ENCODE measurements at regions not wholly inside any gene's neighbourhood (a gene's known extent, or its start where the extent isn't known, plus 50 kb on each side); places are given as distances from the start of the nearest gene placed in this dataset.

DNA sequence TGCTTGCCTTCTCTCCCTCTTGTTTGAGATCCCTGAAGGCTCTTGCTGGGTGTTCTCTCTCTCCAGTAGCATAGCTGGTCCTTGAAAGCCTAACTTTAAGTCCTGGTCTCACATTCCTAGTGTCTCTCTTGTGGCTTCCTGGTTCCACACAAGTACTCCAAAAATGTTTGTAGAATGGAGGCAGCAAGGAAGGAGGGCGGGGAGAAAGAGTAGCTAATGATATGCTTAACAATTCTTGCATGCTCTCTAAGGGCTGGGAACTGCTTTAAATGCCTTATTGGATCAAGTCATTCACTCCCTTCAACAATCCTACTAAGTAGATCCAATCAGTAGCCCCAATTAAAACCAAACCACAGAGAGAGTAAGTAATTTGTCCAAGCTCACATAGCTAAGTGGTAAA is 357.3 kb downstream of the KLF5 start:
- Histone ChIP-seq H3K4me1 (ENCODE audit: insufficient read depth, low read length) (no peaks in the 10 kb centered on the region), H3K9me3 (ENCODE audit: low read length) (no peaks in the 10 kb centered on the region), H3K4me3 (ENCODE audit: low read depth in 1 of 2, low read length in 2 of 2) (no peak overlapping the region), H3K27ac (ENCODE audit: low read depth, low read length) (no peak overlapping the region), H3K36me3 (ENCODE audit: insufficient read depth, low read length) (no peaks in the 10 kb centered on the region), H3K9ac (ENCODE audit: low read length) (no peak overlapping the region), H3K27me3 (ENCODE audit: control insufficient read depth in 1 of 2, insufficient read depth in 2 of 2, low read length in 2 of 2) (no peaks in the 10 kb centered on the region)

DNA sequence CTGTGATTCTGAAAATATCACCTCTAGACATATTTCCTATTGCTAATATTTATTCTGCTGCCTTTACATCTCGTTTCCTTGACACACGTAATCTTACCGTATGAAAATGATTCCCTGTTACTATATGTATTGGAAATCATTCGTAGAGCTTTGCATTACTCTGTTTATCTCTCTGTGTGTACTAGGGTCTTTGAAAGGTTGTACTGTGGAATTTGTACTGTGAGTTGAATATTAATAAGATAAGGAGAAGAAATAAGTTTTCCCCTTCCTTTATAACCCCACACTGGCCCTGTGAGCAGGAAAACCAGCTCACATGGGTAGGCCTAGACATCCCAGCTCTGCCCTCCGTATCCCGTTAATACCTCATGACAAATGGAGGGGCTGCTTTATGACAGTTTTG is 354.9 kb downstream of the KLF5 start:
- Histone ChIP-seq H3K27ac (ENCODE audit: low read depth, low read length) (no peak overlapping the region), H3K36me3 (ENCODE audit: insufficient read depth, low read length) (no peaks in the 10 kb centered on the region), H3K9me3 (ENCODE audit: low read length) (no peaks in the 10 kb centered on the region), H3K9ac (ENCODE audit: low read length) (no peak overlapping the region), H3K27me3 (ENCODE audit: control insufficient read depth in 1 of 2, insufficient read depth in 2 of 2, low read length in 2 of 2) (no peaks in the 10 kb centered on the region), H3K4me1 (ENCODE audit: insufficient read depth, low read length) (no peaks in the 10 kb centered on the region), H3K4me3 (ENCODE audit: low read depth in 1 of 2, low read length in 2 of 2) (no peak overlapping the region)

DNA sequence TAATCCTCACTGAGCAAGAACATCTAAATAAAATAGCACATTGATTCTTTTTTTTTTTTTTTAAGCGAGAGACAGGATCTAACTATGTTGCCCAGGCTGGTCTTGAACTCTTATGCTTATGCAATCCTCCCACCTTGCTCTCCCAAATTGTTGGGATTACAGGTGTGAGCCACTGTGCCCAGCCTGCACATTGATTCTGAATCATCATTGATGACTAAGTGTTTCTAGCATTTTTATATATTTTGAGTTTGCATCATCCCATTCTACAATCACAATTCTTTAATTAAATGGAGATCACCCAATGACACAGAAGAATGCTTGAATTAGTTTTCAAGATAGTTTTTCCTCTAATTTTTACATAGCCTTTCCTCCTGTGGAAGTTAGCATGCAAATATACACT is 354.1 kb downstream of the KLF5 start:
- H3K9me3 ChIP-seq (ENCODE audit: low read length) = no peaks in the 10 kb centered on the region
- H3K4me3 ChIP-seq (ENCODE audit: low read depth in 1 of 2, low read length in 2 of 2) = no peak overlapping the region
- no peak overlapping the region for H3K27ac ChIP-seq (ENCODE audit: low read depth, low read length)
- H3K27me3 ChIP-seq (ENCODE audit: control insufficient read depth in 1 of 2, insufficient read depth in 2 of 2, low read length in 2 of 2) = no peaks in the 10 kb centered on the region
- no peak overlapping the region for H3K9ac ChIP-seq (ENCODE audit: low read length)
- no peaks in the 10 kb centered on the region for H3K4me1 ChIP-seq (ENCODE audit: insufficient read depth, low read length)
- H3K36me3 ChIP-seq (ENCODE audit: insufficient read depth, low read length) = no peaks in the 10 kb centered on the region

DNA sequence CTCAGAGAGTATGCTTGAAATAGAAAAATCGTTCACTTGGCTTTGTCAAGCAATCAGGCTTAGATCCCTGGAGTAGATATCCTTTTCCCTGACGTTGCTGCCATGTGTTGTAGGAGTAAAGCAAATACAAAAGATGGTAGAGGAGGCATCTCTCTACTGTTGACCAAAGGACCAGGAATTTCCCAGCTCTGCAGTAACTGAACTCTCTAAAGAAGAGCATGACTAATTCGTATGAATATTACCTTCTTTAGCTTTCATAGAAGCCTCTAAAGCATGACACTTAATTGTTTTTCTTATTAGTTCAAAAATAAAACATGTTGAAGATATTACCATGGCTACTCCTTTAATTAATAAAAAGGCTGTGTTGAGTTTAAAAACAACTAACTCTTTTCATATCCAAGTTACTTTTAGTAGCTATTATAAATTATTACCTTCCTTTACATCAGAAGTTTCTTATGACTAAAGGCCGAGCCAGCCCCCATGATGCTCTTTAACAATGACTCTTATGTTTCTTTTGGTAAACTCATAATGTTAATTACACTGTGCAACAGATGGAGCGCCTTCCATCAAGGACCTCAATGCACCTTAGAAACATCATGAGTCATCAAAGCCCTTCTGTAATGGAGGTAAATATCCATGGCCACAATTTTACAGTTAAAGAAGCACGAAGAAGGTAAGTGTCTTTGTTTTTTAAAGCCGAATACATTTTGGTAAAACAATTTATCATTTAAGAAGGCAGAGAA is 352.4 kb downstream of the KLF5 start:
- Histone ChIP-seq H3K27me3 (ENCODE audit: control insufficient read depth in 1 of 2, insufficient read depth in 2 of 2, low read length in 2 of 2) (no peaks in the 10 kb centered on the region), H3K9ac (ENCODE audit: low read length) (no peak overlapping the region), H3K27ac (ENCODE audit: low read depth, low read length) (no peak overlapping the region), H3K36me3 (ENCODE audit: insufficient read depth, low read length) (no peaks in the 10 kb centered on the region), H3K9me3 (ENCODE audit: low read length) (no peaks in the 10 kb centered on the region), H3K4me3 (ENCODE audit: low read depth in 1 of 2, low read length in 2 of 2) (no peak overlapping the region), H3K4me1 (ENCODE audit: insufficient read depth, low read length) (no peaks in the 10 kb centered on the region)

DNA sequence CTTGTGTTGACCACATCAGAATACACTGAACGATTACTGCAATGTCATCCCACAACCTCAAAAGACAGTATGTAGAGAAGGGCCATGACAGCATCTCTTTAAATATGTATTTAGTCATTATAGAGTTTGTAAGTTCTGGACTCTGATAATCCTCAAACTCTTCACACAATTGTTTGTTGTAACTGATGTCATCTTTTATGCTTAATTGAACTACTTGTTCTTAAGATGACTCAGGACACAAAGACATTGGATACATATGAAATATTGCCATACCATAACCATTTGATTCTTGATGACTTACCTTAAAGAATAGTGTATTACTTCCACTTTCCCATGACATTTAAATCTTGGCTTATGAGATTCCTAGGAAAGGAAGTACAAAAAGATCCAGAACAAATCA is 347.6 kb downstream of the KLF5 start:
- no peaks in the 10 kb centered on the region for H3K27me3 ChIP-seq (ENCODE audit: control insufficient read depth in 1 of 2, insufficient read depth in 2 of 2, low read length in 2 of 2)
- H3K9me3 ChIP-seq (ENCODE audit: low read length) = no peaks in the 10 kb centered on the region
- H3K9ac ChIP-seq (ENCODE audit: low read length) = no peak overlapping the region
- H3K4me1 ChIP-seq (ENCODE audit: insufficient read depth, low read length) = no peaks in the 10 kb centered on the region
- no peak overlapping the region for H3K27ac ChIP-seq (ENCODE audit: low read depth, low read length)
- H3K4me3 ChIP-seq (ENCODE audit: low read depth in 1 of 2, low read length in 2 of 2) = no peak overlapping the region
- H3K36me3 ChIP-seq (ENCODE audit: insufficient read depth, low read length) = no peaks in the 10 kb centered on the region

DNA sequence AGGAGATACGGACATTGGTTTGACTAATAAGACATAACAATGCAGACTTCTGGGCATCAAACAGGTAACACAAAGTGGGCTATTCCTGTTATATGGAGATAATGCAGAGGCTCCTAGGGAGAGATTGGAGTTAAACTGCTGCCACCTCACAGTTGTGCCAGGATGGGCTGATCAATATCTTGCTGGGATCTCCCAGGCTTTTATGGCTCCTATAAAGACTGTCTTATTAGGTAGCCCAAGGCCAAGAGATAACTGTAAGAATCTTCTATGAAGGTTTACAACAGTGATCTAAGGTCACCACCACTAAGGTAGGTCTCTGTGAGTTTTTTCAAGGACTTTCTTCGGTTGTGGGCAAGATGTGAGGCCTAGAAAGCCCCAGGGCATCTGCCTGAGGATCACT is 345.8 kb downstream of the KLF5 start:
- Histone ChIP-seq H3K9me3 (ENCODE audit: low read length) (no peaks in the 10 kb centered on the region), H3K4me1 (ENCODE audit: insufficient read depth, low read length) (no peaks in the 10 kb centered on the region), H3K9ac (ENCODE audit: low read length) (no peak overlapping the region), H3K27ac (ENCODE audit: low read depth, low read length) (no peak overlapping the region), H3K4me3 (ENCODE audit: low read depth in 1 of 2, low read length in 2 of 2) (no peak overlapping the region), H3K36me3 (ENCODE audit: insufficient read depth, low read length) (no peaks in the 10 kb centered on the region), H3K27me3 (ENCODE audit: control insufficient read depth in 1 of 2, insufficient read depth in 2 of 2, low read length in 2 of 2) (no peaks in the 10 kb centered on the region)

DNA sequence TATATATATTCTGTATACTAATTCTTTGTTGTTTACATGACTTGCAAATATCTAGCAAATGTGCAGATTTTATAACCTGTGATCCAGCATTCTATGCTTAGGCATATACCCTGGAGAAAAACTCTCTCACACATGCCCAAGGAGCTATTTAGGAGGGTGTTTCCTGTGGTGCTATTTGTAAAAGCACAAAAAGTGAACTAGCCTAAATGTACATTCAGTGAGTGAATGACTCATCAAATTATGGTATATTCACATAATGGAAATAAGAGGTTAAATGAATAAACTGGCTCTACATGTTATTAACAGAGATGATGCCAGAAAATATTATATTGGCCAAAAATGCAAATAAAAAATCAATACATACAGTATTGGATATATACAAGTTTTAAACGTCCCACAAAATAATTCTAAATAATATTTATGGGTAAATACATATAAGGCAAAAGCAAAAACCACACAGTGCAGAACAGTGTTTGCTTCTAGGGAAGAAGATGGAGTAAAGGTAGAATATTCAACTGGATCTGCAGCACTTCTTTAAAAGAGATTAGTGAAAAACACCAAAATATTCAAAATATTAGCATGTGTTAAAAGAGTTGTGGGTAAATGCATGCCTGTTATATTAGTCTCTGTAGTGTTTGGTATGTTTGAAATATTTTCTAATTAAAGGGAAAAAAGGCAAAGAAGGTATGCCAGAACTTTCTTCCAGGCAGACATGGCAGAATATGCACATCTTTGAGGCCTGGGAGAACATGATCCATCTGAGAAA is 344.7 kb downstream of the KLF5 start:
- Histone ChIP-seq H3K36me3 (ENCODE audit: insufficient read depth, low read length) (no peaks in the 10 kb centered on the region), H3K9me3 (ENCODE audit: low read length) (no peaks in the 10 kb centered on the region), H3K4me3 (ENCODE audit: low read depth in 1 of 2, low read length in 2 of 2) (no peak overlapping the region), H3K27ac (ENCODE audit: low read depth, low read length) (no peak overlapping the region), H3K4me1 (ENCODE audit: insufficient read depth, low read length) (no peaks in the 10 kb centered on the region), H3K27me3 (ENCODE audit: control insufficient read depth in 1 of 2, insufficient read depth in 2 of 2, low read length in 2 of 2) (no peaks in the 10 kb centered on the region), H3K9ac (ENCODE audit: low read length) (no peak overlapping the region)

DNA sequence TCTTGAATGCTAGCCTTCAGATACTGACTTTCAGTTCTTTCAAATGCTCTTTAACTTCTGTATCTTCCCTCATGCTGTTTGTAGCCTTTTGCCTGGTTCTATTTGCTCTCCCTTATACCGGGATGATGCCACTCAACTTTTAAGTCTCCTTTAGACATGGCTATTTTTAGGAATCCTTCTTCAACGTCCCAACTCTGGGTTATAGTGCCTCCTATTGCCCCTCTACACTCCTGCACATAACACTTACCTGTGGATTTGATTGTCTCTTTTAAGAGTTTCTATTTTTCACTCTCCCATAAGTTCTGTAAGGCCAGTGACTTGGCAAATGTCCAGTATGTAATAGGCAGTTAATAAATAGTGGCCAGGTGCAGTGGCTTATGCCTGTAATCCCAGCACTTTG is 343.0 kb downstream of the KLF5 start:
- H3K4me3 ChIP-seq (ENCODE audit: low read depth in 1 of 2, low read length in 2 of 2) = no peak overlapping the region
- H3K27me3 ChIP-seq (ENCODE audit: control insufficient read depth in 1 of 2, insufficient read depth in 2 of 2, low read length in 2 of 2) = no peaks in the 10 kb centered on the region
- H3K9me3 ChIP-seq (ENCODE audit: low read length) = no peaks in the 10 kb centered on the region
- H3K36me3 ChIP-seq (ENCODE audit: insufficient read depth, low read length) = no peaks in the 10 kb centered on the region
- no peaks in the 10 kb centered on the region for H3K4me1 ChIP-seq (ENCODE audit: insufficient read depth, low read length)
- H3K27ac ChIP-seq (ENCODE audit: low read depth, low read length) = no peak overlapping the region
- H3K9ac ChIP-seq (ENCODE audit: low read length) = no peak overlapping the region

DNA sequence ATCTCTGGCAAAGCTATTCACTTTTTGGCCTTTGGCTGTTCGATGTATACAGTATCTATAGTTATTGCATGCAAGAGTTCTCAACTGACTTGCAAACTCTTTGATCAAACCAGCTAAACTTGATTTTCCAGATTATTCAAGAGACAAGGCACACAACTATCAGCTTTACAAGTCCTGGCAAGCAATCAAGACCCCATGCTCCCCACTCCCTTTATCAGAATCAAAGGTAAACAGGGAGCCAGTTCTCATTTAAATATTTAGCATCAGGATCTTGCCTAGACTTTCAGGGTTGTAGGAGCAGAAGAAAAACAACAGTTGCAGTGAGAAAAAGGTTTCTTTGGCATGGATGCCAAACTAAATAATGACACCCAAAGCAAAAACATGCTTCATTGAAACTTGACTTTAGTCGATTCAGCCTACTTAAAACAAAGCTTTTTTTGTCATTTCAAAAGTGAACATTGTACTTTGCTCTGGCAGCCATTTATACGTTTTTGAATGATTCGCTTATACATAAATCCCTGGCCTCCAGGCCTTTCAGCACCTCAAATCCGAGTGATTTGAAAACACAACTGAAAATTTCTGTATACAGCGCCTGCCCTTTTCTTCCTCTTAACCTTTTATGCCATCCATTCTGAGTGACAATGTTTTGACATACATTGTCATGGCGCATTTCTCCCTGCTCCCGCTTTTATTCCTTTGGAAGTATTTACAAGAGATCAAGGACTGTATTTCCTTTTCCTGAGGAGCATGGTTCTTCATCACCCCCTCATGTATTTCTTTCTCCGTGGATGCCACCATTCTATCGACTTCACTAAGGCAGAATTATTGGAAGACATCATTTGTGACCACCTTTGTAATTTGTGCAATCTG is 340.8 kb downstream of the KLF5 start:
- Histone ChIP-seq H3K4me3 (ENCODE audit: low read depth in 1 of 2, low read length in 2 of 2) (no peak overlapping the region), H3K27me3 (ENCODE audit: control insufficient read depth in 1 of 2, insufficient read depth in 2 of 2, low read length in 2 of 2) (no peaks in the 10 kb centered on the region), H3K36me3 (ENCODE audit: insufficient read depth, low read length) (no peaks in the 10 kb centered on the region), H3K4me1 (ENCODE audit: insufficient read depth, low read length) (no peaks in the 10 kb centered on the region), H3K27ac (ENCODE audit: low read depth, low read length) (no peak overlapping the region), H3K9me3 (ENCODE audit: low read length) (no peaks in the 10 kb centered on the region), H3K9ac (ENCODE audit: low read length) (no peak overlapping the region)

DNA sequence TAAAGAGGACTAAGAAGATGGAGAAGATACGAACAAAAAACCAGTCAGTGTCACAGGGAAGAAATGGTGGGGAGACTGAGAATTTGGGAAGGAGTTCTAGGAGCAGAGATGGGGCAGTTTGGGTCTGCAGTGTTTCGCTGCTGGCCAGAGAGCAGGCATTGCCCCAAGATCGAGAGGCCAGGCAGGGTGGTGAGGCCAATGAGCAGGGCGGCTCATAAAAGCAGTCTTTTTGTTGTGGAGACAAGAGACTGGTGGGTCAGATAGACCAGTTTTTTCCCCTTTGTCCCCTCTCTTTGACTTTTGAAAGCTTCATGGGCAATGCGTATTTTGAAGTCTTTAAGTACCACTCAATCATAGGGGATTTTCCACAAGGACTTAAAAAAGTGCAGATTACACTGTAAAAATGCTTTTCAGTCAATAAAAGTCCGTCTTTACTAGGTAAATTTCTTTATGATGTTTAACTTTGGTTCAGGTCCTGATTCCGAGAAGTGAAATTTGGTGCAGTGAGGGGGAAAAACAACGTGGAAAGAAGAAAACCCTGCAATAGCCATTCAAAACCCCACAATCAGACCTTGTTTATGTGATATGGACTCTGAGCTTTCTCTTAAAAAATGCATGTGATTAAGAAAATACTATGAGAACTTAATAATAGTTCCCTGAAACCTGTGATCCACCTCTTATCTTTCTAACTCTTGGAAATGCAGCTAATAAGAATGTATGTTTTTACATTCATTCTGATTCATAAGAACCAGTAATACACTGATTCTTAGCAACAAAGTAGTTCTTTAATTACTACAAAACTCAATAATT is 338.9 kb downstream of the KLF5 start:
- H3K9ac ChIP-seq (ENCODE audit: low read length) = no peak overlapping the region
- H3K9me3 ChIP-seq (ENCODE audit: low read length) = no peaks in the 10 kb centered on the region
- no peaks in the 10 kb centered on the region for H3K27me3 ChIP-seq (ENCODE audit: control insufficient read depth in 1 of 2, insufficient read depth in 2 of 2, low read length in 2 of 2)
- H3K4me1 ChIP-seq (ENCODE audit: insufficient read depth, low read length) = no peaks in the 10 kb centered on the region
- H3K27ac ChIP-seq (ENCODE audit: low read depth, low read length) = no peak overlapping the region
- no peak overlapping the region for H3K4me3 ChIP-seq (ENCODE audit: low read depth in 1 of 2, low read length in 2 of 2)
- no peaks in the 10 kb centered on the region for H3K36me3 ChIP-seq (ENCODE audit: insufficient read depth, low read length)

DNA sequence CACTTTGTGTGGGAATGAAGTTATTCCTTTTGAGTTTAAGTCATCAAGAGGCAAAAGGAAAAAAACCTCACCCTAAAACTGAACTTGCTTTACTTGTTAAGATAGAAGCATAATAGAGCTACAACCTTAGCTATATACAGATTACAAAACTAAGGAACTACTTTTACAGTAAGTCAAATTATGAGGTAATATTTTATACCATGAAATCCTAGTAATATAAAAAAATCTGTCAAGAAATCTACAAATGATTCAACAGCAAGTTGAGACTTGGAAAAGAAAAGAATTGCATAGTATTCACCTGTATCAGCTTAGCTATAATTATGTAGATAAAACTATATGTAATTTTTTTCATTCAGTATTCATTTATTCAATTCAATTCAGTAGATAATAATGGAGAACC is 335.3 kb downstream of the KLF5 start:
- Histone ChIP-seq H3K36me3 (ENCODE audit: insufficient read depth, low read length) (no peaks in the 10 kb centered on the region), H3K27ac (ENCODE audit: low read depth, low read length) (no peak overlapping the region), H3K4me1 (ENCODE audit: insufficient read depth, low read length) (no peaks in the 10 kb centered on the region), H3K9ac (ENCODE audit: low read length) (no peak overlapping the region), H3K4me3 (ENCODE audit: low read depth in 1 of 2, low read length in 2 of 2) (no peak overlapping the region), H3K27me3 (ENCODE audit: control insufficient read depth in 1 of 2, insufficient read depth in 2 of 2, low read length in 2 of 2) (no peaks in the 10 kb centered on the region), H3K9me3 (ENCODE audit: low read length) (no peaks in the 10 kb centered on the region)

All from muscle layer of colon (tissue), 2 donors.